Smooth muscle cell of the brain vasculature (primary cell): ENCODE measurements at regions not wholly inside any gene's neighbourhood (a gene's known extent, or its start where the extent isn't known, plus 50 kb on each side); places are given as distances from the start of the nearest gene placed in this dataset.
"Not testable (repeated sequence)": the region's sequence is repeated elsewhere in the genome, so short reads cannot be mapped to it uniquely, and the experiment has no call there.

Experiments
- DNase-seq: peaks from one replicate; pipeline ENCODE4 v3.0.0-alpha.2; 2012; ENCODE audit warnings: low read depth, low spot score

GRCh38 chr4:112708772-112709171, 71.8 kb downstream of the LARP7 start:
- DNase-seq: no peak

GRCh38 chr4:112714922-112715901, 78.3 kb downstream of the LARP7 start:
- DNase-seq: no peak

- no peak for DNase-seq
Measured at GRCh38 chr4:112717856-112718255, 80.9 kb downstream of the LARP7 start.

GRCh38 chr4:112721627-112722026, 84.7 kb downstream of the LARP7 start:
- no peak for DNase-seq

- DNase-seq: no peak
Measured at GRCh38 chr4:112726041-112726440, 89.1 kb downstream of the LARP7 start.

- not testable (repeated sequence) for DNase-seq
Measured at GRCh38 chr4:112727728-112728127, 90.8 kb downstream of the LARP7 start.

- no peak for DNase-seq
Measured at GRCh38 chr4:112731715-112732114, 94.8 kb downstream of the LARP7 start.

- no peak for DNase-seq
Measured at GRCh38 chr4:112732142-112732541, 95.2 kb downstream of the LARP7 start.

GRCh38 chr4:112735474-112735951, 98.6 kb downstream of the LARP7 start:
- DNase-seq: no peak

- DNase-seq: no peak
Measured at GRCh38 chr4:112736718-112737135, 99.8 kb downstream of the LARP7 start.

- no peak for DNase-seq
Measured at GRCh38 chr4:112739442-112739841, 102.5 kb downstream of the LARP7 start.

- DNase-seq: no peak
Measured at GRCh38 chr4:112747036-112747435, 110.1 kb downstream of the LARP7 start.

- no peak for DNase-seq
Measured at GRCh38 chr4:112748352-112748878, 111.5 kb downstream of the LARP7 start.

- not testable (repeated sequence) for DNase-seq
Measured at GRCh38 chr4:112750749-112751148, 113.8 kb downstream of the LARP7 start.

GRCh38 chr4:112751447-112751846, 114.5 kb downstream of the LARP7 start:
- no peak for DNase-seq

GRCh38 chr4:112752061-112752460, 115.1 kb downstream of the LARP7 start:
- no peak for DNase-seq

- DNase-seq: no peak
Measured at GRCh38 chr4:112752510-112752909, 115.6 kb downstream of the LARP7 start.

- no peak for DNase-seq
Measured at GRCh38 chr4:112753333-112753732, 116.4 kb downstream of the LARP7 start.

GRCh38 chr4:112759313-112759712, 122.4 kb downstream of the LARP7 start:
- DNase-seq: no peak

GRCh38 chr4:112765317-112765974, 128.5 kb downstream of the LARP7 start:
- DNase-seq: no peak

- DNase-seq: peak; percentile 6
Measured at GRCh38 chr4:112766422-112766821, 129.5 kb downstream of the LARP7 start.

GRCh38 chr4:112767386-112767785, 130.4 kb downstream of the LARP7 start:
- no peak for DNase-seq
